HFFc6 (cell line): ENCODE measurements at regions not wholly inside any gene's neighbourhood (a gene's known extent, or its start where the extent isn't known, plus 50 kb on each side); places are given as distances from the start of the nearest gene placed in this dataset.

Source experiments
- DNase-seq: peaks from one replicate; pipeline ENCODE4 v3.0.0-alpha.2; 2018
- H3K27ac Mint-ChIP-seq: 2 replicates; pipeline ENCODE4 v1.8.0; 2020; ENCODE audit warnings: mild to moderate bottlenecking, mixed read lengths
- H3K27me3 Mint-ChIP-seq: 2 replicates; pipeline ENCODE4 v1.8.0; 2021; ENCODE audit warnings: mild to moderate bottlenecking, moderate library complexity, mixed read lengths; ENCODE audit not compliant: insufficient read depth
- H3K36me3 Mint-ChIP-seq: 2 replicates; pipeline ENCODE4 v1.8.0; 2021; ENCODE audit warnings: low read depth, mixed read lengths
- H3K4me1 Mint-ChIP-seq: 2 replicates; pipeline ENCODE4 v1.8.0; 2020; ENCODE audit warnings: low read depth, mixed read lengths
- H3K4me3 Mint-ChIP-seq: 2 replicates; pipeline ENCODE4 v1.8.0; 2020; ENCODE audit warnings: mild to moderate bottlenecking, moderate library complexity, mixed read lengths
- H3K9me3 Mint-ChIP-seq: 2 replicates; pipeline ENCODE4 v1.8.0; 2020; ENCODE audit warnings: mild to moderate bottlenecking, mixed read lengths
- TF ChIP-seq, protein P1 (sequence below): fragments of 200-600 bp; sonication (generic); IDR thresholded peaks from 2 replicates; pipeline ENCODE4 v1.5.0; 2021; ENCODE audit warnings: antibody characterized with exemption, mild to moderate bottlenecking

DNA sequence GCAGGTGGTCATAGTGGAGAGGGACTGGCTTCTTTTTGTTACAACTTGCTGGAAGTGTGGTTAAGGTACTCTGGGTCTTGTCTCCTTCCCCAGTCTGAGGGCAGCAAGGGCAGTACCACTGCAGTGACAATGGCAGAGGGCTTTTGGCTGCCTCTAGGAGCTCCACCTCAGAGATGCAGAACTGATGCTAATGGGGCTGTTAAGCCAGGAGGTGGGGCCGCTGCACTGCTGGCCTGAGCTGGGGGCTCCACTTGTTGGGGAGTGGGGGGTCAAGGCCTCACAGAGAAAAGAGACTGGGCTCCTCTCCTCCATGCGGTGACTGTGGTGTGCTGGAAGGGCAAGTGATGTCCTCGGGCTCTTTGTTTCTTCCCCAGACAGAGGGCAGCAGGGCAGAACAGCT, 135.7 kb downstream of the DSEL start:
- no peak overlapping the region for H3K4me3 Mint-ChIP-seq
- H3K4me1 Mint-ChIP-seq = peaks cover 16% of the 10 kb centered on the region
- DNase-seq = no peak
- H3K9me3 Mint-ChIP-seq = no peaks in the 10 kb centered on the region
- H3K27ac Mint-ChIP-seq = no peak overlapping the region
- TF ChIP-seq, protein P1, sequence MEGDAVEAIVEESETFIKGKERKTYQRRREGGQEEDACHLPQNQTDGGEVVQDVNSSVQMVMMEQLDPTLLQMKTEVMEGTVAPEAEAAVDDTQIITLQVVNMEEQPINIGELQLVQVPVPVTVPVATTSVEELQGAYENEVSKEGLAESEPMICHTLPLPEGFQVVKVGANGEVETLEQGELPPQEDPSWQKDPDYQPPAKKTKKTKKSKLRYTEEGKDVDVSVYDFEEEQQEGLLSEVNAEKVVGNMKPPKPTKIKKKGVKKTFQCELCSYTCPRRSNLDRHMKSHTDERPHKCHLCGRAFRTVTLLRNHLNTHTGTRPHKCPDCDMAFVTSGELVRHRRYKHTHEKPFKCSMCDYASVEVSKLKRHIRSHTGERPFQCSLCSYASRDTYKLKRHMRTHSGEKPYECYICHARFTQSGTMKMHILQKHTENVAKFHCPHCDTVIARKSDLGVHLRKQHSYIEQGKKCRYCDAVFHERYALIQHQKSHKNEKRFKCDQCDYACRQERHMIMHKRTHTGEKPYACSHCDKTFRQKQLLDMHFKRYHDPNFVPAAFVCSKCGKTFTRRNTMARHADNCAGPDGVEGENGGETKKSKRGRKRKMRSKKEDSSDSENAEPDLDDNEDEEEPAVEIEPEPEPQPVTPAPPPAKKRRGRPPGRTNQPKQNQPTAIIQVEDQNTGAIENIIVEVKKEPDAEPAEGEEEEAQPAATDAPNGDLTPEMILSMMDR = no peak
- H3K27me3 Mint-ChIP-seq = no peaks in the 10 kb centered on the region; the same call in 1 of the 2 replicates
- H3K36me3 Mint-ChIP-seq = no peaks in the 10 kb centered on the region

DNA sequence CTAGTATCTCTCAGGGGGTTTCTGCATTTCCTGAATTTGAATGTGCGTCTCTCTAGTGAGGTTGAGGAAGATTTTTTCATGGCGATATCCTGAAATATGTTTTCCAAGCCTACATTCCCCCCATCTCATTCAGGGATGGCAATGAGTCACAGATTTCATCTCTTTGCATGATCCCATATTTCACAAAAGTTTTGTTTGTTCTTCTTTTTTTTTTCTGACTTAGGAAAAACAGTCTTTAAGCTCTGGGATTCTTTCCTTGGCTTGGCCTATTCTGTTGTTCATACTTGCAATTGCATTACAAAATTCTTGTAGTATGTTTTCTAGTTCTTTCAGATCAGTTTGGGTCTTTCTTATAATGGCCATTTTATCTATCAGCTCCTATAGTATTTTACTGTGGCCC, 136.5 kb downstream of the DSEL start:
- Mint-ChIP-seq H3K36me3 (no peaks in the 10 kb centered on the region), H3K4me1 (peaks cover 7% of the 10 kb centered on the region), H3K4me3 (no peak overlapping the region), H3K27ac (no peak overlapping the region; the same call in 1 of the 2 replicates), H3K27me3 (no peaks in the 10 kb centered on the region), H3K9me3 (no peaks in the 10 kb centered on the region)
- no peak for DNase-seq
- TF ChIP-seq, protein P1 = no peak

DNA sequence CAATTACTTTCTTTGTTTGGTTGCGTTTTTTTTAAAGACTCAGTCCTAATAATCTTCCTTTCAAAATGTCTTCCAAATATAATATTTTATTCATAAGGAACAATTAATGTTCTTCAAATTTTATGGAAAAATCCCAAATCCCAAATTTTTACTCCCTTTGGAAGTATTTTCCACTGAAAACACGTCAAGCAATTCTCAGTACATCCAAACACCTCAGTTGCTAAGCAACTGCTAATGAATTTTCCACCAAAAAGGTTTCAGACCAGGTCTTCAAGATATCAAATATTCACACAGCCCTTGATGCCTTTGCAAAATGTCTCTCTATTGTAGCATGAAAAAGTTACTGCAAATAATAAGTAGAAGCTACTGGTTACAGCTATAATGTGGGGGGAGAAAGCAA, 140.1 kb downstream of the DSEL start:
- DNase-seq = no peak
- Mint-ChIP-seq H3K27me3 (no peaks in the 10 kb centered on the region), H3K9me3 (no peaks in the 10 kb centered on the region), H3K4me1 (peaks cover 12% of the 10 kb centered on the region; the same call in 1 of the 2 replicates), H3K4me3 (no peak overlapping the region), H3K36me3 (no peaks in the 10 kb centered on the region), H3K27ac (no peak overlapping the region)
- TF ChIP-seq, protein P1 = no peak

DNA sequence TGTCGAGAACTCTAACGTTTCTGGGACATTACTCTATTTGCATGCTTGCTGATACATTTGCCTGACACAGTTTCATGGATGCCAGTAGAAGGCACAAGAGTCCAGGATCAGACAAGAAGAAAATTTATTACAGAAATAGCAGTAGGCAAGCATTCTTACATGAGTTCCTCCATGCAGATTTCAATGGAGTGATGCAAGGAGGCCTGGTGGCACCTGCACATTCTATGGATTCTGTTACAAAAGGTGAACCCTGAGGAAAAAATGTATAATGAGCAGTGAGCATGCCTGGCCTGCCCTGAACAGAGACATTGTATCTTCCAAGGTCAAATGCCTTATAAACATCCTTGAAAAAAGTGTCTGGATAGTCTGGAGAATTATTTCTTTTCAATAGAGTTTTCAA, 142.9 kb downstream of the DSEL start:
- Mint-ChIP-seq H3K4me1 (peaks cover 9% of the 10 kb centered on the region; the same call in 1 of the 2 replicates), H3K9me3 (no peaks in the 10 kb centered on the region), H3K27ac (no peak overlapping the region), H3K27me3 (no peaks in the 10 kb centered on the region), H3K36me3 (peaks cover 4% of the 10 kb centered on the region; the same call in 1 of the 2 replicates), H3K4me3 (no peak overlapping the region)
- no peak for DNase-seq
- TF ChIP-seq, protein P1 = no peak

DNA sequence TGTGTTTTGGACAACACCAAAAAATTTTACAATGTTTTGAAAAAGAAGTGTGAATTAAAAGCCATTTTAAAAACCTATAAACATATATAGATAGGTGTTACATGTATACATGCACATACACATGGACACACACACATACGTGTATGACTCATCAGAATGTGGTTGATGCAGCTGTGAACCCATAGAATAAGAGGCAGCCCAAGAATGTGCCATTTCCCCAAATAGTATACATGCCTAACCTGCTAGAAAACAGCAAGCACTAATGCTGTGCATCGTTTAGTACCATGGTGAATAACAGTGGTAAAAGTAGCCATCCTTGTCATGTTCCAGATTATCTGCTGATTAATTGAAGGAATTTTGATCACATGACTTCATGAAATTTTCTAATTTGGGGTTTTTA, 149.0 kb downstream of the DSEL start:
- H3K36me3 Mint-ChIP-seq = peaks cover 4% of the 10 kb centered on the region
- TF ChIP-seq, protein P1 = no peak
- peaks cover 15% of the 10 kb centered on the region for H3K4me1 Mint-ChIP-seq
- DNase-seq = no peak
- no peaks in the 10 kb centered on the region for H3K27me3 Mint-ChIP-seq
- no peaks in the 10 kb centered on the region for H3K9me3 Mint-ChIP-seq
- no peak overlapping the region for H3K4me3 Mint-ChIP-seq
- H3K27ac Mint-ChIP-seq = no peak overlapping the region

DNA sequence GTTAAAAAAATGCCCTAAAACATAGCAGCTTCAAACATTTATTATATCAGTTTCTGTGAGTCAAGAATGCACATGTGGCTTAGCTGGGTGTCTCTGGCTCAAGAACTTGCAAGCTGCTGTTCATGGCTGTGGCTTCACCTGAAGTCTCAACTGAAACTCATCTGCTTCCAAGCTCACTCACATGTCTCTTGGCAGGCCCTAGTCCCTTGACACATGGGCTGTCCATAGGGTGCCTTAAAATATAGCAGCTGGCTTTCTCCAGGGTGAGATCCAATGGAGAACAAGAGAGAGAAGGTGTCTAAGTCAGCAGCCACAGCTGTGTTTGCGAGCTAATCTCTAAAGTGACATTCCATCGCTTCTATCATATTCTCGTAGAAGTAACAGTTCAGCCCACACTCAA, 152.8 kb downstream of the DSEL start:
- Mint-ChIP-seq H3K27me3 (no peaks in the 10 kb centered on the region), H3K36me3 (no peaks in the 10 kb centered on the region; the same call in 1 of the 2 replicates), H3K4me1 (peaks cover 32% of the 10 kb centered on the region), H3K9me3 (no peaks in the 10 kb centered on the region), H3K4me3 (no peak overlapping the region), H3K27ac (no peak overlapping the region)
- no peak for DNase-seq
- TF ChIP-seq, protein P1 = no peak
